ENCODE measurements at regions not wholly inside any gene's neighbourhood (a gene's known extent, or its start where the extent isn't known, plus 50 kb on each side); places are given as distances from the start of the nearest gene placed in this dataset.
A peak's percentile ranks its signal among the peaks of the same experiment; 100 is the strongest.

DNA sequence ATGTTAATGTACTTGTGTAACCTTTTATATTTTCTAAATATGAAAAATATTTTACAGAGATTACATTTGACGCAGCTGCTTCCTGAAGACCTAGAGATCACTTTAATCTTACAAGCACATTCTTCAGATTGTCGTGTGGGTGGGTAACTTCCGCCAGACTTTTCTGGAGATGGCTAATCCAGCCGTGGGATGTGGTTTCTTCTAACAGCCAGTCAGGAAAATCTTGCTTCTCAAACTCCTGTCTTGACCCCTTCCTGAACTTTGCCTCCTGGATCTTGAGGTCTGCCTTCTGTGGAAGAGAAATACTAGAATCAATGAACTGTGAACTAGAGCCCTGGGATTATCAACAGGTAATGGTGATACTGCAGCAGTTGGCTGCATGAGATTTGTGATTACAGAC, 401.6 kb upstream of the TNP1 start:
- ChIA-PET CTCF (no interaction called here), POLR2A (ENCODE audit: low non-redundant PET) (no interaction called here)
- H3K36me3 ChIP-seq (ENCODE audit: insufficient read depth, low read length, poor library complexity, severe bottlenecking) = no peaks in the 10 kb centered on the region
- intact Hi-C loops (cut with micrococcal nuclease; ENCODE audit: unreplicated experiment) = no loop called here
- H3K27me3 ChIP-seq (replicated peaks; ENCODE audit: insufficient read depth, low read depth, low read length, poor library complexity) = no peaks in the 10 kb centered on the region
- H3K9me3 ChIP-seq (ENCODE audit: low read depth, low read length, poor library complexity, severe bottlenecking) = no peaks in the 10 kb centered on the region
- DNase-seq (ENCODE audit: low spot score) = peak; percentile 41
- no peak overlapping the region for H3K27ac ChIP-seq (ENCODE audit: low read depth, low read length, poor library complexity, severe bottlenecking)
- no peak overlapping the region for H3K4me3 ChIP-seq (ENCODE audit: low read depth, low read length, poor library complexity, severe bottlenecking)
- no TSS peak for BruUV-seq (replicated peaks)
- peaks cover 13% of the 10 kb centered on the region for H3K4me1 ChIP-seq (ENCODE audit: insufficient read depth, low read length, poor library complexity, severe bottlenecking)
- TF ChIP-seq EZH2 (IDR thresholded peaks at IDR 0.05; ENCODE audit: borderline replicate concordance, low read depth, low read length, poor library complexity, severe bottlenecking) = no peak
- TF ChIP-seq, protein P1, sequence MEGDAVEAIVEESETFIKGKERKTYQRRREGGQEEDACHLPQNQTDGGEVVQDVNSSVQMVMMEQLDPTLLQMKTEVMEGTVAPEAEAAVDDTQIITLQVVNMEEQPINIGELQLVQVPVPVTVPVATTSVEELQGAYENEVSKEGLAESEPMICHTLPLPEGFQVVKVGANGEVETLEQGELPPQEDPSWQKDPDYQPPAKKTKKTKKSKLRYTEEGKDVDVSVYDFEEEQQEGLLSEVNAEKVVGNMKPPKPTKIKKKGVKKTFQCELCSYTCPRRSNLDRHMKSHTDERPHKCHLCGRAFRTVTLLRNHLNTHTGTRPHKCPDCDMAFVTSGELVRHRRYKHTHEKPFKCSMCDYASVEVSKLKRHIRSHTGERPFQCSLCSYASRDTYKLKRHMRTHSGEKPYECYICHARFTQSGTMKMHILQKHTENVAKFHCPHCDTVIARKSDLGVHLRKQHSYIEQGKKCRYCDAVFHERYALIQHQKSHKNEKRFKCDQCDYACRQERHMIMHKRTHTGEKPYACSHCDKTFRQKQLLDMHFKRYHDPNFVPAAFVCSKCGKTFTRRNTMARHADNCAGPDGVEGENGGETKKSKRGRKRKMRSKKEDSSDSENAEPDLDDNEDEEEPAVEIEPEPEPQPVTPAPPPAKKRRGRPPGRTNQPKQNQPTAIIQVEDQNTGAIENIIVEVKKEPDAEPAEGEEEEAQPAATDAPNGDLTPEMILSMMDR (conservative IDR thresholded peaks at IDR 0.05; ENCODE audit: low read depth, low read length) = no peak

DNA sequence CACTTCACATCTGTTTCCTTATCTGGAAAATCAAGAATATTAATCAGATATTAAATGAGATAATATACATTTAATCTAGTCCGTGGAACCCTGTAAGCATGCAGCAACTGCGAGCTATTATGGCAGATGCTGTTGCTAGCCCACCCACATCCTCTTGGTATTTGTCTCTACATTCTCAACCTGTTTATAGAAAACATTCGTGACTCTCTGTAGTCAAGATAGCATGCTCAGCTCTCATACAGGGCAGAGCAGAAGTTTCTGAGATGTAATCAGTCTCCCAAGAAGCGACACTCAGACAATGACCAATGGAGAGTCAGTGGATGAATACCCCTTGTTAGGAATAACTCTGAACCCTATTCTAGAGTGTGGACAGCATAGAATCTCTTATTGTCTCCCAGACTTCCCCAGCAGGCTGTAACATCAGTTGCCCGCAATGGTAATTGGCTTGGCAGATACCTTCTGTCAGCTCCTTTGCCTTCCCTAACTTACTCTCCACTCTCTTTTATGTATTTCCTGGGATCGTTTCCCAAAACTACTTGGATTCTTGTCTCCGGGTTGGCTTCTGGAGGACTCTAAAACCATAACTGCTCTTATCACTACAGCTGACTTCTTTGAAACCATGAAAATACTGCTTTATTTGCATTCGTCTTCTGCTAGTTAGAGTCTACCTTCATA, 400.7 kb upstream of the TNP1 start:
- CTCF ChIA-PET = no interaction called here
- POLR2A ChIA-PET (ENCODE audit: low non-redundant PET) = interaction anchor here (0.6 kb wide), 1 partner anchor 133 kb away, joined by 3 read pairs; no protein-coding TSS in a partner anchor
- intact Hi-C loops (cut with micrococcal nuclease; ENCODE audit: unreplicated experiment) = no loop called here

DNA sequence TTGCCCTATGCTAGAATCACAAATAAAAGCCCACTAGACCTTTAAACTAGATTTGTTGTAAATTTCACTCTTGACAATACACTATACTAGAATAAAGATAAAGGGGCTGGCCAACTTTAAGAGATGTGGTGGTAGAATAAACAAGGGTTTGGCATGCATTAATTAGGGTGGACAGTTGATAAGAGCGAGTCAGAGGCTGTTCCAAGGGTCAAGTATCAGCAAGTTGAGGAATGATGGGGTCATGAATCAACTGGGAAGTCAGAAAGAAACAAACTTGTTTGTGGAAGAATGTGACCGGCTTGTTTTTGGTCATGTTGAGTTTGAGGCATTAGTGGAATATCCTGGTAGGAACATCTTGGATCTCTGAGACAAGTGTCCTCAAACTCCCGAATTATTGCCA, 398.3 kb upstream of the TNP1 start:
- BruUV-seq (replicated peaks) = no TSS peak
- DNase-seq (ENCODE audit: low spot score) = no peak
- Histone ChIP-seq H3K4me1 (ENCODE audit: insufficient read depth, low read length, poor library complexity, severe bottlenecking) (peaks cover 17% of the 10 kb centered on the region), H3K4me3 (ENCODE audit: low read depth, low read length, poor library complexity, severe bottlenecking) (no peak overlapping the region), H3K36me3 (ENCODE audit: insufficient read depth, low read length, poor library complexity, severe bottlenecking) (no peaks in the 10 kb centered on the region), H3K27ac (ENCODE audit: low read depth, low read length, poor library complexity, severe bottlenecking) (no peak overlapping the region), H3K9me3 (ENCODE audit: low read depth, low read length, poor library complexity, severe bottlenecking) (no peaks in the 10 kb centered on the region), H3K27me3 (replicated peaks; ENCODE audit: insufficient read depth, low read depth, low read length, poor library complexity) (no peaks in the 10 kb centered on the region)
- TF ChIP-seq, protein P1 (conservative IDR thresholded peaks at IDR 0.05; ENCODE audit: low read depth, low read length) = no peak
- TF ChIP-seq EZH2 (IDR thresholded peaks at IDR 0.05; ENCODE audit: borderline replicate concordance, low read depth, low read length, poor library complexity, severe bottlenecking) = no peak
- ChIA-PET CTCF (no interaction called here), POLR2A (ENCODE audit: low non-redundant PET) (no interaction called here)
- intact Hi-C loops (cut with micrococcal nuclease; ENCODE audit: unreplicated experiment) = no loop called here

More for the DNA sequence above, 400.7 kb upstream of the TNP1 start:
- Histone ChIP-seq H3K27ac (ENCODE audit: low read depth, low read length, poor library complexity, severe bottlenecking) (no peak overlapping the region), H3K27me3 (replicated peaks; ENCODE audit: insufficient read depth, low read depth, low read length, poor library complexity) (no peaks in the 10 kb centered on the region), H3K4me3 (ENCODE audit: low read depth, low read length, poor library complexity, severe bottlenecking) (no peak overlapping the region), H3K4me1 (ENCODE audit: insufficient read depth, low read length, poor library complexity, severe bottlenecking) (peaks cover 17% of the 10 kb centered on the region), H3K36me3 (ENCODE audit: insufficient read depth, low read length, poor library complexity, severe bottlenecking) (no peaks in the 10 kb centered on the region), H3K9me3 (ENCODE audit: low read depth, low read length, poor library complexity, severe bottlenecking) (no peaks in the 10 kb centered on the region)
- DNase-seq (ENCODE audit: low spot score) = no peak
- TF ChIP-seq, protein P1 (conservative IDR thresholded peaks at IDR 0.05; ENCODE audit: low read depth, low read length) = no peak
- TF ChIP-seq EZH2 (IDR thresholded peaks at IDR 0.05; ENCODE audit: borderline replicate concordance, low read depth, low read length, poor library complexity, severe bottlenecking) = no peak
- BruUV-seq (replicated peaks) = no TSS peak
